Renal pelvis (tissue), 1 donor: ENCODE measurements at regions not wholly inside any gene's neighbourhood (a gene's known extent, or its start where the extent isn't known, plus 50 kb on each side); places are given as distances from the start of the nearest gene placed in this dataset.
"Not testable (repeated sequence)": the region's sequence is repeated elsewhere in the genome, so short reads cannot be mapped to it uniquely, and the experiment has no call there.

Experiments
- DNase-seq: peaks from one replicate; pipeline ENCODE4 v3.0.0-alpha.2; 2013

- no peak for DNase-seq
Measured at GRCh38 chr3:83251490-83251889, 1490.0 kb upstream of the GBE1 start.

DNA sequence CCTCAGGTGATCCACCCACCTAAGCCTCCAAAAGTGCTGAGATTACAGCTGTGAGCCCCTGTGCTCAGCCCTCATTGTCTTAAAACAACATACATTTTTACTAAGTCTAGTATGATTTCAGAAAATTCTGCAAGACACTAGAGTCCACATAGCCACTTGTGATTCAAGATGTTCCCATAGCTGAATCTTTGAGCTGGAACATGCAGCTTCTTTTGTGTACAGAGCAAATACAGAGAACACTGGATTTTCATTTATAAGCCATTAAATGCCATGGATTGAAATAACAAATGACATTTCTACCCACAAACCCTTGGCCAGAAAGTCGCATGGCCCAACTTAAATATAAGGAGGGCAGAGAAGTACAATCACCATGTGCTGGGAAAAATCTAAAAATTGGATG lies 1489.2 kb upstream of the GBE1 start:
- DNase-seq = no peak

DNA sequence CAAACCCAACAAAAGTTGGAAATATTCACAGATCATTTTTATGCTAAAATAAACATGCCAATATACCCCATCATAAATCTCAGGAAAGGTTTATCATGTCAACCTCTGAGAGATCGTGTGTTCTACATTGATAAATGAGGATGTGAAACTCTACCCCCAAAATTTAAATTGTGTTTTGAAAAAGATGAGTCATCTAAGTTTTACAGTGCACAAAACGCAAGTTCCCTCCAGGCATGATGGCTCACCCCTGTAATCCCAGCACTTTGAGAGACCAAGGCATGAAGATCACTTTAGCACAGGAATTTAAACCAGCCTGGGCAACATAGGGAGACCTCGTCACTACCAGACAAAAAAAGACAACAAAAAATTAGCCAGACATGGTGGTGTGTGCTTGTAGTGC lies 1487.0 kb upstream of the GBE1 start:
- no peak for DNase-seq

GRCh38 chr3:83235180-83235814 lies 1473.9 kb upstream of the GBE1 start:
- DNase-seq = no peak

DNA sequence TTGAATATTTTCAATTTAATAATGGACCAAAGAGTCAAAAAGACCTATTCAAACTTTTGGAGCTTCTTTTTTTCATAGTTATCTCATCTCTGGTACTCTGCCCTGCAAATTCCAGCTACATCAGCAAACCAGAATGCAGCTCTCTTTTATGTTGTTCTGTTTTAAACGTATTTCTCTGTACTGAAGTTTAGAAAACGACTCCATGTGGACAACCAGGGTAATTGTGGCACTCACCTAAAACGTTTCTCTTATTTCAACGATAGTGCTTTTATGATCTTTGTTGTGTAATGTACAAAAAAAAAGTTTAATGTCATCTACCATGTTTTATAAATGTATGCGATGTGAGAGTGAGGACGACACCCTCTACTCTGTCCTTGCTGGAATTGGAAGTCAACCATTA lies 1472.3 kb upstream of the GBE1 start:
- no peak for DNase-seq

GRCh38 chr3:83230841-83231240 lies 1469.4 kb upstream of the GBE1 start:
- DNase-seq = no peak

- DNase-seq = no peak
Measured at GRCh38 chr3:83230376-83230775, 1468.9 kb upstream of the GBE1 start.

- DNase-seq = no peak
Measured at GRCh38 chr3:83226751-83227150, 1465.3 kb upstream of the GBE1 start.

DNA sequence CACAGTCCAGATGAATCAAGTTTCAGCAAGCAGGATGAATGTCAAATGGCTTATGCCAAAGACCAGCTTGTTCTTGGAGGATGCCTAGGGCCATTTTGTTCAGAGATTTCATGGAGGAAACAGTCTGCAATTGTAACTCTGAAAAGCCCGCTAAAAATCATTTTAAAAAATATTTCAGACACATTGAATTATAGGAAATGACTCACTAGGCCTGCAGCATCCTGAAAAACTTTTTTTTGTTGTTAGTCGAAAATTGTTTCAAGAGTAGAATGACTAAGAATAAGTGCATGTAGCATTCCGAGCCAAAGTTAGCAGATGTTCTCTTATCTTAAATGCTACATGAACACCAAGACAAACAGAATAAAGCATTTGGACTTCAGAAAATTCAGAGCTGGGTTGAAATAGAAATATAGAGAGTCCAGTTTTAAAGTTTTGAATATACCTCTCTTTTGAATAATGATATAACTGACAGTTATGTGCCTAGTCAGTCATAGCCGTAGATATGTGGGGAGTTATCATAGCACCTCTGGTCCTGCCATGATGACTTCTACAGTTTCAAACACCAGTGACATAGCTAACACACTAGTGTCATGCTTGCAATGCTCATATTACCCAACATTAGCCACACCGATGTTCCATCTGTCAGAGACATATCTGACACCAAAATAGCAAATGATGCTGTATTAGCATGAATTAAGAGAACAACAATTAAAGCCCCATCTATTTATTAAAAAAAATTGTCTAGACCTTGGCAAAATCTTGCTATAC lies 1462.8 kb upstream of the GBE1 start:
- DNase-seq = no peak

GRCh38 chr3:83218383-83219200 lies 1457.1 kb upstream of the GBE1 start:
- DNase-seq = no peak

DNA sequence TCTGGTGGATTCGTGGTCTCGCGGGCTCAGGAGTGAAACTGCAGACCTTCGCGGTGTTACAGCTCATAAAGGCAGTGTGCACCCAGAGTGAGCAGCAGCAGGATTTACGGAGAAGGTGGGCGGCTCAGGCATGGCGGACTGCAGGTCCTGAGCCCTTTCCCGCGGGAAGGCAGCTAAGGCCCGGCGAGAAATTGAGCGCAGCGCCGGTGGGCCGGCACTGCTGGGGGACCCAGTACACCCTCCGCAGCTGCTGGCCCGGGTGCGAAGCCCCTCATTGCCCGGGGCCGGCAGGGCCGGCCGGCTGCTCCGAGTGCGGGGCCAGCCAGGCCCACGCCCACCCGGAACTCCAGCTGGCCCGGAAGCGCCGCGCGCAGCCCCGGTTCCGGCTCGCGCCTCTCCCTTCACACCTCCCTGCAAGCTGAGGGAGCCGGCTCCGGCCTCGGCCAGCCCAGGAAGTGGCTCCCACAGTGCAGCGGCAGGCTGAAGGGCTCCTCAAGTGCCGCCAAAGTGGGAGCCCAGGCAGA lies 1456.2 kb upstream of the GBE1 start:
- not testable (repeated sequence) for DNase-seq

GRCh38 chr3:83216919-83217594 lies 1455.6 kb upstream of the GBE1 start:
- no peak for DNase-seq

- DNase-seq = no peak
Measured at GRCh38 chr3:83195243-83195642, 1433.8 kb upstream of the GBE1 start.

DNA sequence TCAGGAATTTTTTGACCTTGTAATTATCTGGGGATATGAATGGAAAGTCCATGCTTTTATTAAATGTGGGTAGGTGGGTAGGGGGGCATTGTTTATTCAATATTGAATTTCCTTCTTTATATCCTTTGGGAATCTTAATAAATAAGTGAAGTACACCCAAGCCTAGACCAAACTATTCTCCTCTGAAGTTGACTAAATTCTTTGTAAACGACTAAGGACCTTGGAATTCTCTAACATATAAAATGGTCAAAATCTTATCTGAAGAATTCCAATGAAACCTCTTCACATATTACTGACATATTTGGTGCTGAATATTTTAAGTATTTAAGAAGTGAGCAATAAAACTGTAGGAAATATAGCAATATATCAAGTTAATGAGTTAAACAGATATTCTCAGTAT lies 1432.1 kb upstream of the GBE1 start:
- no peak for DNase-seq

- no peak for DNase-seq
Measured at GRCh38 chr3:83189634-83190033, 1428.2 kb upstream of the GBE1 start.

DNA sequence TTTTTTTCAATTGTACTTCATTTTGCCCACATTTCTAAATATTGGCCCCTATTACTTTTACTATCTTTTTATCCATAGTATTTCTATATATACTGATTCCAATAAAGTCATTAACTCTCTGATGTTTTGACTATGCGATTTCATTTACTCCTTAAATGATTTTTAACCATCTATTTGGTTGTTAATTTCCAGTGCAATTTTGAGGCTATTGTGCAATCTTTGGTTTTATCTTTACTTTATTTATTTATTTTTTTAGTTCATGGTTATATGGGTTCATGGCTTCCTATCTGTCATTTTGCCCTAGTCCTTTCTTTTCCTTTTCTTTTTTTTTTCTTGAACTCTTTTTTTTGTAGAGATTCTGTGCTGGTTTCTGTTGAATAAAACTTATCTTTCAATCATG lies 1408.0 kb upstream of the GBE1 start:
- DNase-seq = no peak

- no peak for DNase-seq
Measured at GRCh38 chr3:83150896-83151295, 1389.5 kb upstream of the GBE1 start.

DNA sequence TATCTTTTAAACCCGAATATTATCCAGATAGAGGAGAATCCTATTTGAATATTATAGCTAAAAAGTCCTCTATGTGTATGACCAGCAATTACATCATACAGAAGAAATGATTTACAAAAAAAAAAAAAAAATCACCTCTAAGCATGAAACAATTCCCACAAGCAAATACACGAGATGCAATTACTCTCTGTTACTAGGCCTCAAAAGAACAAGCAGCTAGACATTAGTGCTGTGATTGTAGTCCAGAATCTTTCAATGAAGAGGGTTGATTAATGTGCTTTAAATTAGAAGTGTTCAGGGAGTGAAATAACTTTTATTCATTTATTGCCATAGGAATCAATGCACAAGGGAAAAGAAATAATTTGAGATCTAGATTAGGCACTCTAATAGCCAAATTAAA lies 1379.5 kb upstream of the GBE1 start:
- no peak for DNase-seq

DNA sequence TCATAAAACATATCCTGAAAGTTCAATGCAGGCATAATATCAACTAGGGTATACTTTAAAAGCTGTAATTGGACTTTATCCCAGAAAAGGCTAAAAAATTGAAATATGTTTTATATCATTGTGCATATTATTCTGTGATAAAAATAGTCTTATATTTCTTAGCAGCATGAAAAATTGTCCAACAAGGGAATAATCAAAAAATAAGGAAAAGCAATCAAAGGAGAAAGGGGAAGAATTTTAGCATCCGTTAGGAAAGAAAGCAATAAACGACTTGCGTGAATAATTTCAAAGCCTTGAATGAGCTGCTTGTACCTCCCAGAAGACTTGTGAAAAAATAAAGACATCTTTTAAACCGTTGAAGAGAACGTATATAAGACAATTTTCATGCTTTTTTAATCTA lies 1369.8 kb upstream of the GBE1 start:
- DNase-seq = no peak

GRCh38 chr3:83122774-83123350 lies 1361.4 kb upstream of the GBE1 start:
- DNase-seq = no peak

- no peak for DNase-seq
Measured at GRCh38 chr3:83093222-83093572, 1331.8 kb upstream of the GBE1 start.
